Forelimb muscle (tissue), 1 donor: ENCODE measurements at regions not wholly inside any gene's neighbourhood (a gene's known extent, or its start where the extent isn't known, plus 50 kb on each side); places are given as distances from the start of the nearest gene placed in this dataset.
"Not testable (repeated sequence)": the region's sequence is repeated elsewhere in the genome, so short reads cannot be mapped to it uniquely, and the experiment has no call there.

Experiments used
- DNase-seq: peaks from one replicate; pipeline ENCODE4 v3.0.0-alpha.2; 2013; ENCODE audit warnings: low read depth

DNA sequence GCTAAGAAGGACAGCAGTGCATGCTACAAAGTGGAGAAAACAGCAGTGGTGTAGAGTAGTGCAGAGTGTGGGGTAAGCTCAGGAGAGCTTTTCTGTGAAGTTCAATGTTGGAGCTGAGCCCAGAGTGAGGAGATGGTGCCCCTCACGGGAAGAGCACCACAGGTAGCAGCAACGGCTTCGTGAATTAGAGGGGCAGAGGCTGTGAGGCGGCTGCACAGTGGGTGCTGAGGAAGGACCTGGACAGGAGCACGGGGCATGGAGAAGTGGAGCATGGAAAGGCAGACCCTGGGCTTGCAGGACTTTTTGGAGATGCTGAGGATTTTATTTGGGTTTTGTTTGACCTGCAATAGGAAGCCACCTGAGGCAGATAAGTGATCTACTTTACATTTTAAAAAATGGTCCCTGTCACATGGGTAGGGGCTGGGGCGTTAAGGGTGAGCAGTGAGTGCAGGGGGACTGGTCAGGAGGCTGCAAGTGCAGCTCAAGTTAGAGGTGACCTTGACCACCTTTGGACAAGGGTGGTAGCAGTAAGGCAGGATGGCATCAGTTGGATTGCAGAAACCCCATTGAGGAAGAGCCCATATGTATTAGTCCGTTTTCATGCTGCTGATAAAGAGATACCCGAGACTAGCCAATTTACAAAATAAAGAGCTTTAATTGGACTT, 85.0 kb downstream of the MYCN start:
- no peak for DNase-seq

DNA sequence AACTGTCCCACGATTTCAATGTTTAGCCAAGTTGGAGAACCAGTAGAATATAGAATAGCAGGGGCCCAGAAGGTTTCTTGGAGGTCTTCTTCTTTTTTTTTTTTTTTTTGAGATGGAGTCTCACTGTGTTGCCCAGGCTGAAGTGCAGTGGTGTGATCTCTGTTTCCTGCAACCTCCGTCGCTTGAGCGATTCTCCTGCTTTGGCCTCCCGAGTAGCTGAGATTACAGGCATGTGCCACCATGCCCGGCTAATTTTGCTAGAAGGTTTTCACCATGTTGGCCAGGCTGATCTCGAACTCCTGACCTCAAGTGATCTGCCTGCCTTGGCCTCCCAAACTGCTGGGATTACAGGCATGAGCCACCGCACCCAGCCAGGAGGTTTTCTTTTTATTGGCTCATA, 84.3 kb downstream of the MYCN start:
- DNase-seq = not testable (repeated sequence)

DNA sequence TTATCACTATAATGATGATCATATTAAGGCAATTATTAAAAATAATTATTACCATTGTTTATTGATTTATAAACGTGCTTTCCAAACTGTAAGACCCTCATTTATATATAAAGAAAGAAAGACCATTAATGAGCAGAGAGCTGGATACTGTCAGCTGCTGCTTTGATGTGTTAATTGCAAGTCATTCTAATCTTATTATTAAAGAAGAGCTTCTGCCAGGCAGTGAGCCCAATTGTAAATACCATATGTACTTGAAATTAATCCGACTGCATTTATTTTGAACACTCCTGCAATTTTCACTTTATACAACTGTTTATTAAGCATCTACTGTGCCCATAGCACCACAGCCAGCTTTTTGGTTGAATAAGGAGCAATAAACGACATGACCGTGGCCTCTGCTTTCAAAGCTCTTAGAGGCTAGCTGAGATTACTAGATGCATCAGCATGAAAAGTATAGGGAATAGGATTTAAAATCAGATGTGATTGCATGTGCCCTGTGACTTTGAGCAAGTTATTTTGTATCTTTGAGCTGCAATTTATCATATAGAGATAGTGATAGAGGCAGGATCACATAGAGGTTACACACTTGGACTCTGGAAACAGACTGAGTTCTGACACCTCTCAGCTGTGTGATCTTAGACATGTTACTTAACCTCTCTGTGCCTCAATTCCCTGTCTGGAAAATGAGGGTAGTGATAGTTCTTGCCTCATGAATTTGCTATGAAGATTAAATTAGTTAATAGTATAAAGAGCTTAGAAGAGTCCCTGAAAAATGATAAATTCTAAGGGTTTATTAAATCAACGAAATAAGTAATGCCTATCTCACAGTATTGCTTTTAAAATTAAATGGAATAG, 83.4 kb downstream of the MYCN start:
- DNase-seq = no peak

DNA sequence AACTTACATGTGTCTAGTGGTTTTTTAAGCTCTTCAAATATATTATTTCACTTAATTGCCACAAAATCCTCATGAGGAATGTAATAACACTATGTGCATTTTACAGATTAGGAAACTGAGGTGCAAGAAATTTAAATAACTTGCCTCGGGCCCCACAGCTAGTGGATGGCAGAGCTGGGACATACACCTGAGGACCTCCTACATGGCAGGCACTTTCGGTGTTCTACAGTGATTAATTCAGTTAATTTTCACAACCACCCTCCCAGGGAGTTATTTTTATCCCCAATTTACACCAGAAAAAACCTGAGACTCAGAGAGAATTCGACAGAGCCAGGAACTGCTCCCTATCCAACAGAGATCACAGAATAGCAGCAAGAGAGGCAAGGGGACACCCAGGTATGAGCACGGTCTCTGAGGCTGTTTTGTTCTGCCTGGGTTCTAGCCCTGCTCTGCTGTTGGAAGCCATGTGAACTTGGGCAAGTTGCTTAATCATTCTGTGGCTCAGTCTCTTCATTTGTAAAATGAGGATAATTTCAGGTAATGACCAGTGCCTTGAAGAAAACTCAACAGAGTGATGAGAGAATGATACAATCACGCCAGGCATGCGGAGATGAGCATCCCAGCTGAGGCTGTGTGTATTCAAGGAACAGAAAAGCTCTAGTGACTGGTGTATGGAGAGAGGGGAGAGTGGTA, 82.3 kb downstream of the MYCN start:
- DNase-seq = no peak

DNA sequence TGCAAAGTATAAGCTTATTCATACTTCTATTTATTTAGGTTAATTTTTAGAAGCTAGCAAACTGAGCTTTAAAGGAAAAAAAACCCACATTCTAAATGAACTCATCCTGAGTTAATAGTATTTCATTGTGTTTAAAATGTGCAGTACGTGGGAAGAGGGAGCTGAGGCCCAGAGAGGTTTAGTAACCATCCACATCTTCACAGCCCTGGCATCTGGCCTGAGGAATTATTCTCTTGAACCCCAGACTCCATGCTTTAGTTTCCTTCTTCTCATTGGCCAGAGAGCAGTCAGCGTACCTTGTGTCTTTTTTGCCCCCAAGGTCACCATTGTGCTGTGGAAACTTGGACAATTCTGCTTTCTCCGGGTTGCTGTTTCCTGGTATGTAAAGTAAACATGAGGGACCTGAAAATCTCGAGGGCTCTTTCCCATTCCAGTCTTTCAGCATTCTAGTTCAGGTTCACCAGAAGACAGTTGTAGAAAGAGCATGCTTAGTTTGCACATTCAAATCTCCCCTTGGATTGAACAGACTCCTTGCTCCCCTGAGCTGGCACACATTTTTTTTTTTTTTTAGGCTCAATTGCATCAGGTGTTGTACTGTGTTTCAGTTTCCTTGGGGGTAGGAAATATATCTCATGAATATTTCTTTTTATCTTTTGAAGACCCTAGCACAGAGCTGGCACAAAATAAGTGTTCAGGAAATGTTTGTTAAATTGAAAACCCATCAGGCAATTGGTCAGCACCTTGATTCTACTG, 81.4 kb downstream of the MYCN start:
- no peak for DNase-seq

DNA sequence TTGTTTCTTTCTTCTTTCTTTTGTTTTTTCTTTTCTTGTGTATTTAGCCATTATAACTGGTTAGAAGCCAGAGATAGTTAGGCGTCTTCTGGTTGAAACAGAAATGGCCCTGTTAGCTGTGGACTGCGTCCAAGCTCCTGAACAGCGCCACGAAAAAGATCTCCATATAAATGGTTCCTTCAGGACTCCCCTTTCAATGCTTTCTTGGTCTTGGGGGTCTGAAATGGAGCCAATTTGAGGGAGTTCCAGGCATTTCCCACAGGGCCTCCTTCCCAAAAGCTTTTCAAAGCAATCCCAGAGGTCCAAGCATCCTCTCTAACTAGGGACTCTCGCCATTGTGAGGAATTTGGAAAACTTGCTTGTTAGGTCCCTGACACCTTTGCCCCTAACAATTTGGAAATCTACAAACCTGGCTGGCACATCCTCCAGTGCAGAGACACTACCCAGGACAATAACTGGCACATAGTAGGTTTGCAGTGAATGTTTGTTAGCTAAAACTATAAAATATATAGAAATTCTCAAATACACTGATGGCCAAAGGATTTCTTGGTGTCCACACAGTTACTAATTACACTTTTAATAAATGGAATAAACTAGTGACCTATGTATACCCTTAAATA, 80.1 kb downstream of the MYCN start:
- DNase-seq = no peak

DNA sequence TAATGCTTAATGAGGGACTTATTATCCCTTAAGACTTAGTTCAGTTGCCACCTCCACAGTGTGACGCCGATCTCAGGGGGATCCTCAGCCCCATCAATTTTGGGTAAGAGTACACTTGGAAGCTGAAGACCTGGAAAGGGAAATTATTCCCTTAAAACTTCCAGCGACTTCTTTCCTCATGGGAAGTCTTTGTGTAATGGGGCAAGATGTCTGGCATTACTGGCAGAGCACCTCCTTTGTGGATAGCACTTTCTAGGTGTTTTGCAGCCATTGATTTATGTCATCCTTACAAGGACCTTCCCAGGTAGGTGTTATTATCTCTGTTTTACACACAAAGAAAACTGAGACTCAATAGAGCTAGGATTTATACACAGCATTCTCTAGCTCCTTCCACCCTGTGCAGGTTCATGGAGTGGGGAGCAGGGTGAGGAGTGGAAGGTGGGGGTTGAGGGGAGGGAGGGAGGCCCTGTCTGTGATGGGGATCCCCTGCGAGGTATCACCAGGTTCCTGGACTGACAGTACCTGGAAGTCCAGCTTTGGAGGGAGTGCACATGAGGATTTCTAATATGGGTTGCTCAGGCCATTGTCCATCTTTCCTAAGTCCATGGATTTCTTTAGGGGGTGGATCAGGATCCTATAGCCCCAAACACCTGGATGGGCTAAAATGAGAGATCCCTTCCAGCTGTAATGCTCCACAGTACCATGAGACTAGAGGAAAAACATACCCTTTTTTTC, 79.4 kb downstream of the MYCN start:
- DNase-seq = no peak

DNA sequence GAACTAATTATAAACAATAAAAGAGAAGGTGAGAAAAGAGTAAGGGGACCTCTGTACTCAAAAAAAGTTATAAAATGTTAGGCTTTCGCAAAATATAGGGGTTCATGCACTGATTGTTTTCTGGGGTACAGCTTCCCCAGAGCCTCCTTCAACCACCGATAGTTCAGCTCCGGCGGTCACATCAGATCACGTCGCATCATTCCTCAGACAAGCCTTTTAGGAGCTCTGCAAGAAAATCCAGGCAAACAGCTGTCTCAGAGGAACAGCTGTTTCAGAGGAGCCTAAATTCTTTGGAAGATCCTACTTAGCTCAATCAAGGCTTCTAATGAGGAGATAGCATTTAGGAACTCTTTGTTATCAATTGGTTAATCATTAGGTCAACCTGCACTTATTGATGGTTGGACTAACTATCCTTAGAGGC, 78.7 kb downstream of the MYCN start:
- DNase-seq = no peak

DNA sequence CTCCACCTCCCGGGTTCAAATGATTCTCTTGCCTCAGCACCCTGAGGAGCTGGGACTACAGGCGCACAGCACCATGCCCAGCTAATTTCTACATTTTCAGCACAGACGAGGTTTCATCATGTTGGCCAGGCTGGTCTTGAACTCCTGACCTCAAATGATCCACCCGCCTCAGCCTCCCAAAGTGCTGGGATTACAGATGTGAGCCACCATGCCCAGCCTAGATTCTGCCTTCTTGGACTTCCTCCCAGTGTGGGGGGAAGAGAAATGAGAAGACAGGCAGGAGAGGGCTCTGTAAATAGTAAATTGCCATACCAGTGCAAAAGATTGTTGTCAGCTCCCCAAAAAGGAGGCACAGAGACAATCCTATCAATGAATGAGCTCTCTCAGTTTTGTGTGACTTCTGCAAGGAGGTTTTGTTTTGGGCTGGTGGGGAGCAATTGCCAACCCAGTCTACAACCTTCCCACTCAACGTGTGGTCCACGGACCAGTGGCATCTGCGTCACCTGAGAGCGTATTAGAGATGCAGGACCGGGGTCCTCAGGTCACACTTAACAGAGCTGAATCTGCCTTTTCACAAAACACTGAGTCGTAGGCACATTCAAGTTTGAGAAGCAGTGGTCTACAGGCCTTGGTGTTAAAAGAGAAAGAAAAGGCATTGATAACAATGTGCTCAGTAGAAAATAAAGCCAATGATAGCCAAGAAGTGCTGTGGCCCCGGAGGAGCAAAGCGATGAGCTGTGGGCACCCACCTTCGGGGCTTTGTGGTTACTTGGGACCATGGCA, 78.1 kb downstream of the MYCN start:
- DNase-seq = no peak

DNA sequence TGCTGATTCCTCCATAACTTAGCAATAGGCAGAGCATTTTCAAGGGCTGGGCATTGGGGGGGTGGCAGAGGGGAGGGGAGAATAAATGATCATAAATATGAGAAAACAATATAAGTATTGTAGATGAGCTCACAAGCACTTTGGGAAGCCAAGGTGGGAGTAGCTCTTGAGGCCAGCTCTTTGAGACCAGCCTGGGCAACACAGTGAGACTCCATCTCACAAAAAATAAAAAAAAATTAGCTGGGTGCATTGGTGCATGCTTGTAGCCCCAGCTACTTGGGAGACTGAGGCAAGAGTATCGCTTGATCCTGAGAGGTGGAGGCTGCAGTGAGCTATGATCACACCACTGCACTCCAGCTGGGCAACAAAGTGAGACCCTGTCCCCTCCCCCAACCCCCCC, 75.9 kb downstream of the MYCN start:
- DNase-seq = no peak

DNA sequence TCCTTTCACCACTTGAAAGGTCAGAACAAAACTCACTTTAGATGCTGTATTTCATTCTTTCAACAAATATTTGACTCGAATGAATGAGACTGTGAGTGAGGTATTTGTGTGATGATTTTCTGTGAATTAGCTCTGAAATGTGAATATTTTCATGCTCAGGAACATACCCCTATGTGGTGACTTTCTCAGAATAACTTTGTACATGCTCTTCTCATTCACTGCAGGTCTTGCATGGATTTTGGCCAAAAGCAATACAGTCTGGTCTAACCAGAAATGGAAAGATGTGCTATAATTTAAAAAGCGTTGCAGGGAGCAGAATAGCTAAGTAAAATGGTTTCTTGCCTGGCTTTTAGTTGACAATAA, 75.5 kb downstream of the MYCN start:
- DNase-seq = no peak

DNA sequence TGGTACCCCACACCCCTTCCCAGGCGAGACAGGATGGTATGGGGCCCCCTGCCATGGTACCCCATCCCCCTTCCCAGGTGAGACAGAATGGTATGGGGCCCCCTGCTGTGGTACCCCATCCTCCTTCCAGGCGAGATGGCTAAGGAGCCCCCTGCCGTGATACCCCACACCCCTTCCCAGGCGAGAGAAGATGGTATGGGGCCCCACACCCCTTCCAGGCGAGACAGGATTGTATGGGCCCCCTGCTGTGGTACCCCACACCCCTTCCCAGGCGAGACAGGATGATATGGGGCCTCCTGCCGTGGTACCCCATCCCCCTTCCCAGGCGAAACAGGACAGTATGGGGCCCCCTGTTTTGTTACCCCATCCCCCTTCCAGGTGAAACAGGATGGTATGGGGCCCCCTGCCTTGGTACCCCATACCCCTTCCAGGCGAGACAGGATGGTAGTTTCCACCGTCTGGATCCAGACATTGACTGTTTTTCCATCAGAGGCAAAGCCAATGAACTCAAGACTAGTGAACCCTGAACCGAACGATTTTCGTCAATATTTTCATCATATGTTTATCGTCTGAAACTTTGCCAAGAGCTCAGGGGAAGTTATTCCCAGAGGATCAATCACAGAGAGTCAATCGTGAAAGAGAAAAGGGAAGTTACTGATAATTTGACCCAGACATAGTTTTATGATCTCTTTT, 75.0 kb downstream of the MYCN start:
- no peak for DNase-seq

DNA sequence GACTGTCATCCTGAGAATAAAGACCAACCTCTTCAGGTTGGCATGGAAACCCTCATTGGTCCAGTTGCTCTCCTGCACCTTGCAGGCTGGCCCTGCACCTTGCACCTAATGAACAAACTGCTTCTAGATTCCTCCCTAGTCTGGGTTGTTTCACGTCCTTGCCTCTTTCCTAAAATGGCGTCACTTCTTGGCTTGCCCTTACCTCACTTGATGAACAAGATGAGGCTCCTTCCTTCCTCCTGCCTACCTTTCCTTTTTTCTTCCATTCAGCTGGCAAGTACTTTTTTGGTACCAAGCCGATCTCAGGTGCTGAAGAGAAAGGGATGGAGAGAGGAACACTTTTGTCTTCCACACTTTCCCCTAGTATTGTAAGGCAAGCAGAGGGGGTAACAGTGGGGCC, 74.5 kb downstream of the MYCN start:
- no peak for DNase-seq

DNA sequence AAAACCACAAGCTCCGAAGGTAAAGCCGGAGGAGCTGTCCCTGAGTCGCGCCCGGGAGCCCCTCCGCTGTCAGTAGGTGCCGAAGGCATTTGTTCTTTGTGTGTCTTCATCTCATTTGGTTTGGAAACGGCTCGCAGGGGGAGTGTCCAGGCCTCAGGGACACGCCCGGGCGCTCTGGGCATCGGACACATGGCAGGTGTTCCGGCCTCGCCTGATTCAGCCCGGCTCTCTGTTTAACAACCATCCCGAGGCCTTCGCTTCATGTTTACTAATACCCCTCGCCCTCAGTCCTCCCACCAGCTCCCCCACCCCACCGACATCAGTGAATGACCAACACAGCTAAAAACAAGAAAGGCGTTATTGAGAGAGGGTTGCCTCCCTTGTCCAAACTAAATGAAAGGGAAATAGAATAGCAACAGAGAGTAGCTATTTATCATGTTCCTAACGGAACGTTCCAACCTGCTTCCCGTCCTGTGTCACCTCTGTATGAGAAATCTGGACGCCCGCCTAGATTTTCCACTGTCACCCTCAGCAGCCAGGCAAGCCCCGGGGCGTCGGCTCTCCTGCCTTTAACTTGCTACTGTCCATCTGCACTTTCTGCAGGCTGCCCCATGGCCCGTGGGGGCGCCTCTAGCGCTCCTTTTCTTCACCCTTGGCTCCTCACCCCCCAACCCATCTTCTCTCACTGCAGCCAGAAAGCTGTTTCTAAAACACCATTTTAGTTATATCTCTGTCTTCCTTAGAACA, 73.9 kb downstream of the MYCN start:
- no peak for DNase-seq

DNA sequence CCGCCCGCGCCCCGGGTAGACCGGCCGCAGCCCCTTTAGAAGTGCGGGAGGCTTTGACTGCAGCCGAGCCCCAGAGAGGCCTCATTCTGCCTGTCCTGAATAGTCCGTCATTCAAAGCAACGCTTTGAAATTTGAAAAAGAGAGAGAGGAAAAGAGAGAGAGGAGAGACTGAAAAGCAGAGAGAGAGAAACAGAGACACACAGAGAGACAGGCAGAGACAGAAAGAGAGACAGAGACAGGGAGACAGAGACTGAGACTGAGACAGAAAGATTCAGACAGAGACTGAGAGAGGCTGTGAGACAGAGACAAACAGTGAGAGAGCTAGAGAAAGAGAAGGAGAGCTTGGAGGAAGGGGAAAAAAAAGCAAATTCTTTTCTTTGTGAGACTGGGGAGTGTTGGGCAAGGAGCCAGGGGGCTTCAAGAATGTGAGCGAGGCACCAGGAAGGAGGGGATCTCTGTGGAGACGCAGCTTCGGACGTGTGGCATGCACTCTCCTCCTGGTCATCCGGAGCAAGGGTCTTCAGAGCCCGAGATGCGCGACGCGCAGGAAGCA, 73.1 kb downstream of the MYCN start:
- no peak for DNase-seq

DNA sequence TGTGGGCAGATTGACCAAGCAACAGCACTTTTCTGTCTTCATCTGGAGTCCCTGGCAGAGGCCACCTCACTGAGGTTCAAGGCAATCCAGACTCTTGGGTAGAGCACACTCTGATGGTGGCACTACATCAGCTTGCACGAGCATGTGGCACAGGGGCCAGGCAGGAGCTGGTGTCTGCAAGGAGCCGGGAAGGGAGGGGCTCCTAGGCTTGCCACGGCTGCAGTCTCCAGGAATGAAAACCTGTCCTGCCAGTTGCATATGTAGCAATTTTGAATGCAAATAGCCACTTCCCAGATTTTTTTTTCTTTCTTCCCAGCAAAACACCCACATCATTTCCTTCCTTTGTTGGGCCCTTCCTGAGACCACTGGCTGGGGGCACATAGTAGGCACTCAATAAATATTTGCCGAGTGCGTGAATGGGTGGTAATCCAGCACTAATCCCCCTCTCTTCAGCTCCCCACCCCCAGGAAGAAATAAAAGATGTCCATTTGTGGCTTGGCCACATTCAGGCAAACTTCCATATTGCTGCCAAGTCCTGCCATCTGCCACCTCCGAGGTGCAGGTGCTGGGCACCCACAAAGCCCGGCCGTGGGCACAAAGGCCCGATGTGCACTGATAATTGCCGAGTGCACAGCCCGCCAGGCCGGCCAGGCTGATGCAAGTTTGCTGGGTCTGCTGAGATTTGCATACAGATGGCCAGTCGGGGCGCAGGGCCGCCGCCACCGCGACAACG, 72.4 kb downstream of the MYCN start:
- DNase-seq = no peak

DNA sequence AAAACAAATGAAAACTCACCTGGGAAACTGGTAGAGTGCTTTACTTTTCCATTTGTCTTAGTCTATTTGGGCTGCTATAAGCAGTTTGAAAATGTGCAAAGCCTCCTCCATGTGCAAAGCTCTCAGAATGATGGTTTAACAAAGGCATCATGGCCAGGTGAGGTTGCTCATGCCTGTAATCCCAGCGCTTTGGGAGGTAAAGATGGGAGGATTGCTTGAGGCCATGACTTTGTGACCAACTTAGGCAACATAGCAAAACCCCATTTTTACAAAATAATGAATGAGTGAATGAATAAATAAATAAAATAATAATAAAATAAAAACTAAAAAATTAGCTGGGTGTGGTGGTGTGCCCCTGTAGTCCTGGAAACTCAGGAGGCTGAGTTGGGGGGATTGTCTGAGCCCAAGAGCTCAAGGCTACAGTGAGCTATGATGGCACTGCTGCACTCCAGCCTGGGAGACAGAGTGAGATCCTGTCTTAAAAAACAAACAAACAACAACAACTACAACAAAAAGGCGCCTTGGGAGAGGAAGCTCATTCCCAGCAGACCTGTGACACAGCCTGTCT, 71.8 kb downstream of the MYCN start:
- DNase-seq = no peak

DNA sequence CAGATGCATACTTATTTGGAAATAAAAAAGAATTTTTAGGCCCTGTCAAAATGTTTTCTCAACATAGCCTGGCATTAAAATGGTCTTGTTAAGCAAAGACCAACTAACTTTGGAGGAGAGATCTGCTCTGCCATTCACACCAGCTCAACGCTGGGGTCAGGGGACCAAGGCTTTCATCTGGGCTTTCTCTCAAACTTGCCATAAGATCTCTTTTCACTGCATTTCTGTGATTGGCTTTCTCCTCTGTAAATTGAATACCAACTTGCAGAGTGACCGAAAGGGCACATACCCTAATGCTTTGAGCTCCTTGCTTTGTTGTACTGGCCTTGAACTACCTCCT, 71.2 kb downstream of the MYCN start:
- no peak for DNase-seq
